Forelimb muscle (tissue), 1 donor: ENCODE measurements at regions not wholly inside any gene's neighbourhood (a gene's known extent, or its start where the extent isn't known, plus 50 kb on each side); places are given as distances from the start of the nearest gene placed in this dataset.

Experiments used
- DNase-seq: peaks from one replicate; pipeline ENCODE4 v3.0.0-alpha.2; 2013; ENCODE audit warnings: low read depth

GRCh38 chr1:106548726-106549125 is 507.7 kb upstream of the PRMT6 start:
- no peak for DNase-seq

DNA sequence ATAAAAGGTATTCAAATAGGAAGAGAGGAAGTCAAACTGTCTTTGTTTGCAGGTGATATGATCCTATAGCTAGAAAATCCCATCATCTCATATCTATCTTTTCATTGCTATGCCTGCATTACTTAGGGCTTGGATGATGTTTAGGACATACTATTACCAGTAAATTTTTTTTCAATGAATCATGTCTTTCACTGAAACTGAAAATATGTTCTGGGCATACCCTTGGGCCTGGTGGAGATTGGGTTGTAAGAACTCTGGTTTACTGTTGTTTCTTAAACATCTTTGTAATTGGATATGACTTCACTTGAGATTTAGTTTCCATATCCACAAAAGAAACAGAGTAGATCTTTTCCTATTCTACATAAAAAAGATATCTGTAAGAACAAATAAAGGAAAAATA is 502.2 kb upstream of the PRMT6 start:
- DNase-seq, result no peak

DNA sequence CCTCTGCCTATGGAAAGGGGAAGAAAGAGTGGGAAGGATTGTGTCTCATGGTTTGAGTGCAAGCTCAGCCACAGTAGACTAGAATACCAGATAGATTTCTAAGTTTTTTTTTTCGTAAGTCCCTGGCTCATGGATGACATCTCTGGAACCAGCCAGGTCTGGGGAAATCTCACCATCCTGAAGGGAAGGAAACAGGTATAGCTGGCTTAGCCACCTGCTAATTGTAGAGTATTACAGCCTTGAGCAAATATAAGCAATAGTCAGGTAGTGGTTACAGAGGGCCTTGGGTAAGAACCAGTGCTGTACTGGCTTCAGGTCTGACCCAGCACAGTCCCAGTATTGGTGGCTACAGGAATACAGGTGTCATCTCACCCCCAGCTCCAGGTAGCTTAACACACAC is 500.9 kb upstream of the PRMT6 start:
- no peak for DNase-seq

- DNase-seq, result no peak
Measured at GRCh38 chr1:106564192-106564591, 492.3 kb upstream of the PRMT6 start.

DNA sequence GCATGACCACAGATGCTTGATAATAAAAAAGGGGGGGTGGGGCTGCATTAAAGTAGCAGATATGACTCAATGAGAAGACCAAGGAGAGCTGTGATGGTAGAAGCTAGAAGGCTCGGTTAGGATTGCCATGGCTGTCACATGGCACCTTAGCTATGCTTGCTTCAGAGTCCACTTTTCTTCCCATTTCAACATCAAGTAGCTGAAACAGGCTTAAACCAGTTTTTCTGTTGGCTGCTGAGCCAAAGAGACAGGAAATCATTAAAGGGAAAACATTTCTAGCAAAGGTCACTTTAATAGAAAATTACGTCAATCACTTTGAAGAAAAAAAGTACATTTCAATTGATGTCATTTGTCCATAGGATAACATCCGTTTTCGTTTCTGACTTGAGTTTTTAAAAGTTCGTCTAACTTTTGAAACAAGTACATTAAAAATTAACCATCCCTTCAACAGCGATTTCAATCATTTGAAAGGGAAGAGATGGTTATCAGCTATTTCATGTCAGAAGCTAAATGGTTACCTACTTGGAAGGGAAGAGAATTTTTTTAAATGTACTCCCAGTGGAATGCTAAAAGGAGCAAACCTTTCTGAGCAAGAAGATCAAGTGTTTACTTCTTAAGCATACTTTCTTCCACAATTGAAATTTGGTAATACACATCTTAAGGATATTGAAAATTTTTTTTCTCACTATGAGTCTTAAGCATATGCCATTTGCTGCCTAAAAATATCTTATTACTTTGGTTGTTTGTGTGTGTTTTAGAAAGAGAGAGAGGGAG is 488.1 kb upstream of the PRMT6 start:
- no peak for DNase-seq

- no peak for DNase-seq
Measured at GRCh38 chr1:106571109-106571508, 485.4 kb upstream of the PRMT6 start.

- DNase-seq, result no peak
Measured at GRCh38 chr1:106584107-106584506, 472.4 kb upstream of the PRMT6 start.

GRCh38 chr1:106584676-106585075 is 471.8 kb upstream of the PRMT6 start:
- no peak for DNase-seq

- DNase-seq, result no peak
Measured at GRCh38 chr1:106600626-106601025, 455.8 kb upstream of the PRMT6 start.

DNA sequence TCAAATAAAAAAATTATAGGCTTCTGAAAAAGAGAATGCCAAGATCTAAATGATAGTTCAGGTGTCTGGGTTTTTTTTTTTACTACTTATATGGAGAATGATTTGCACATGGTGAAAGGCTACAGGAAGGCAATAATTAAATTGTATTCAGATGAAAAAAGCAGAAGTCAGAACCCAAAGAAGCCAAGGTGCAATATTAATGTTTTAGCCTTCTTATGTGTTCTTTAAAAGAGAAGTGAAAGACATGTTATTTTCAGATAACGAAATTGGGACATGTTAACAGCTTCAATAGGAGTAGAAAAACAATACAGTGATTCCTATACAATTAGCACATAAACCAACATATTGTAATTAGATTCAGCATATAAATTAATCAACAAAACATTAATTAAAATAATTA is 452.9 kb upstream of the PRMT6 start:
- DNase-seq, result no peak

- DNase-seq, result no peak
Measured at GRCh38 chr1:106608841-106609240, 447.6 kb upstream of the PRMT6 start.

GRCh38 chr1:106613068-106613467 is 443.4 kb upstream of the PRMT6 start:
- DNase-seq, result no peak

DNA sequence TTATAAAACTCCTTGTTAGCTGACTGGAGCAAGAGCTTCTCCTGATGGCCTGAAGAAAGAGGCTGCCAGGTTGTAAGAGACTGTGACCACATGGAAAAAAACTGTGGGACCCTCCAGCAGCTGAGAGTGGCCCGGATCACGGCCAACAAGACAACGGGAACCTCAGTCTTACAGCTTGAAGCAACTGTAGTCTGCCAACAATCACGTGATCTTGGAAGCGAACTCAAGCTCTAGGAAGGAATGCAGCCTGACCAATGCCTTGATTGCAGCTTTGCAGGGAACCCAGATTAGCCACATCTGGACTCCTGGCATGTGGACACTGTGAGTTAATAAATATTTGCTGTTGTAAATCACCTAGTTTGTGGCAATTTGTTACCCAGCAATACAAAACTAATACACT is 442.6 kb upstream of the PRMT6 start:
- no peak for DNase-seq

DNA sequence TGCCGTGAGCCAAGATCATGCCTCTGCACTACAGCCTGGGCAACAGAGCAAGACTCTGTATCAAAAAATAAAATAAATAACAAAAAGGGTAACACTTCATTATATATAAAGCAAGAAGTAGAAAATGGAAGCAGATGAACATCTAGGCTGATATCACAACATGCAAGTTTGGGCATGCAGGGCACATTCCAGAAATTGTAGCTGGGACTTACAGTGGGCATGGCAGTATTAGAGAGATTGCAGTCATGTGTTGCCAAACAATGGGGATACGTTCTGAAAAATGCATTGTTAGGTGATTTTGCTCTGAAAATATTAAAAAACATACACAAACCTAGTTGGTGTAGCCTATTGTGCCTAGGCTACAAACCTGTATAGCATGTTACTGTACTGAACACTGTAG is 441.0 kb upstream of the PRMT6 start:
- DNase-seq, result no peak

DNA sequence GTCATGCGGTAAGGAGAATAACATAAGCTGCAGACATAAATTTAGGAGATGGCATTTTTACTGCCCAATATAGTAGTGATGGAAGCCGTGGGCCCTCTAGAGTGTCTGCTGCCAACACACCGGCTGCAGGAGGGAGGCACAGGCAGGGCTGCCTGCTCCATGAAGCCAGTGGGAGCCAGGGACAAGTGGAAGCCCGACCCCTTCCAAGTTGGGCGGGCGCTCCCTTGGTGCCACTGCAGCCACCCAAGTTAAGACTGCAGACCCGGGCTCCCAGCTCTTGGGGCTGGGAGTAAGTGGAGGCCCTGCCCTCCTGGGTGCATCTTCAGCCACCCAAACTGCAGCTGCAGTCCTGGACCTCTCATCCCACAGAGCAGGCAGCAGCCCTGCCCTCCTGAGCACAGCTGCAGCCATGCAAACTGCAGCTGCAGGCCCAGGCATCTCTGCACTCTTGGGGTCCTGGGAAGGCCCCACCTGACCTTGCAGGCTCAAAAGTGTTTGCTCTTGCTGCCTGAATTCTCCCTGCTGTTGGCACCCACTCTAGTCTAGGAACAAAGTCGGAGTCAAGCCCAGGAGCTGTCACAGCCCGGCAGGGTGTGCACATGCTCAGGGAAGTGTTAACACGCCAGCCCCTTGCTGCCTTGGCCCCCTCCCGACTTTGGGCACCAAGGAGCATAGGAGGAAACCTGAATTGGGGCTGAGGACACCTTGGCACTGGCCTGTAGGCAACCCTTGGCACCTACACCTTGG is 437.2 kb upstream of the PRMT6 start:
- no peak for DNase-seq

- no peak for DNase-seq
Measured at GRCh38 chr1:106619827-106620134, 436.7 kb upstream of the PRMT6 start.

DNA sequence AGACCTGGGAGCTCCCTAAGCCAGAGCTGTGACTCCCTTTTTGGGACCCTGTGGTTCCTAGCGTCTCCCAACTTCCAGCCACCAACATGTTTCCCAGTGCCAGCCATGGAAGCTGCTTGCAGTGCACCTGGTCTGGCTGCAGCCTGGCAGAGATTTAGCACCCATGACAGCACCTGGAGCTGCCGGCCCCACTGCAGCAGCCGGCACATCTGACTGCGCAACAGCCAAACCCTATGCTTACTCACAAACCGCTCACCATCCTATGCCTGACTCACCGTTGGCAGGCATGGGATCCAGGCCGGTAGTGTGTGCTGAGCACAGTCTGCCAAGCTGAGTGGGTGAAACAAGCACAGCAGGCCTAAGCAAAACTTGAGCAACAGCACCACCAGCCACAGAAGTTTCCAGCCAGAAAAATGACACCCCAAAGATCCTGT is 435.9 kb upstream of the PRMT6 start:
- DNase-seq, result no peak

DNA sequence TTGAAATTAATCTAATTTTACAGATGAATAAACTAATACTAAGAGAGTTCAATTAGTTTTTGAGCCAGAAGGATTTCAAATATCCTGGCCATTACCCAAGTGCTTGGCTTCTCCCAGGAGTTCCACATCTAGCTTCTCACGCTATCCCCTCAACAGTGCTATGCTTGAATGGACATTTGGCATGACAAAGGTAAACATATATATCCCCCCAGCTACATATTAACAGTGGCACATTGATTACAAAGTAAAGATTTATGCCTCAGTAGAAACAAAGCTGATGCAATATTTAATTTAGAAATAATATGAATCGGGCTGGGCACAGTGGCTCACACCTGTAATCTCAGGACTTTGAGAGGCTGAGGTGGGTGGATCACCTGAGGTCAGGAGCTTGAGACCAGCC is 434.6 kb upstream of the PRMT6 start:
- DNase-seq, result no peak

DNA sequence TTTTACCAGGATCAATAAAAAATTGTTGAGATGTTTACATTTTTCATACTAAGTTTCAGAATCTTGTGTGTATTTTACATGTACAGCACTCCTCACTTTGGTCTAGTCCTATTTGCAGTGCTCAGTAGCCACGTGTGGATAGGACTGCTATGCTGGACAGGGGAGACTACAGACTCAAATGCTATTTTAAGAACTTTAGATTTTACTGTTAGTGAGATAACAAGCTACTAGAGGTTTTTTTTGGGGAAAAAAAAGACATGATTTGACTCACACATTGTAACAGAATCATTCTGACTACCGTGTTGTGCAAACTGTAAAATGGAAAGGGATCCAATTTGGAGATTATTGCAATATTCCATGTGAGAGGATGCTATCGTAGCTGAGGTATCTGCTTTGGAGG is 418.9 kb upstream of the PRMT6 start:
- no peak for DNase-seq

GRCh38 chr1:106646261-106646784 is 410.2 kb upstream of the PRMT6 start:
- DNase-seq, result no peak

GRCh38 chr1:106646816-106647215 is 409.7 kb upstream of the PRMT6 start:
- no peak for DNase-seq

DNA sequence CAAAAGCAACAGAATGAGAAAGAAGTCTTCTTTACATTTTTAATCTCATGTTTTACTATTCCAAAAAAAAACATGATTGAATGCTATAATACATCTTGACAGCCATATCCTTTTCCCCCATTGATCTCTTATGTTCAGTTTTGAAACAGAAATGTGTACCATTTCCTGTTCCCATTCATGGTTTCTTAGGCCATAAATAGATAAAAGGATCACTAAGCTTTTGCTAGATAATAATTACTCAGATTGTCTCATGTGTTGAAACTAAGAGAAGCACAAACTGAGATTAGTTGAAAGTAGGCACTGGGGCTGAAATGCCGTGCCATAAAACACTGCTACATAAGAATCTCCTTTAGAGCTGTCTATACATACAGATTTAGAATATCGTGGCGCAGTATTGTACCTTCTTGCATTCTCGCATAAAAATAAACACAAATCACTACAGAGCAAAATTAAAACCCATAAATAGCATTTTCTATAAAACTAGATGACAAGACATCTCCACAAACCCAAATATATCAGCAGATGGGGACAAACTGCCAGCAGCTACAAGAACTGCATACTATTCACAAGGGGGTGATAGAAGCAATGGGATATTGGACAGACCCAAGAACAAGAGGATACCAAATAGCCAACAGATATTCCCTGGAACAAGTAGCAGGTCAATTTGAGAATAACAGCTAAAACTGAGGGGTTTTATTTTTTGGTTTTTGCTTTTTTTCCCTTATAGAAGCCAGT is 405.3 kb upstream of the PRMT6 start:
- DNase-seq, result peak; percentile 17
